Lung (tissue), 11 donors: ENCODE measurements at regions not wholly inside any gene's neighbourhood (a gene's known extent, or its start where the extent isn't known, plus 50 kb on each side); places are given as distances from the start of the nearest gene placed in this dataset.

Experiments
- ATAC-seq: fragments of 200-7000 bp; cut with Tn5 transposase; one replicate; pipeline ENCODE4 v1.9.1; 2020; ENCODE audit warnings: moderate number of reproducible peaks; ENCODE audit not compliant: insufficient read depth, low FRiP score
- DNase-seq, 3 donors: peaks; one replicate each; pipeline ENCODE4 v3.0.0-alpha.2; 2013 to 2017
- H3K27ac ChIP-seq, 2 donors: one replicate each; pipeline ENCODE4 v1.5.1; 2013; ENCODE audit warnings: mild to moderate bottlenecking in 2 of 2, moderate library complexity in 2 of 2, control low read depth in 1 of 2, inconsistent platforms in 1 of 2, low read depth in 1 of 2, low read length in 1 of 2
- H3K27me3 ChIP-seq, 3 donors: one replicate each; pipeline ENCODE4 v1.5.1; 2013; ENCODE audit warnings: low read length in 2 of 3; ENCODE audit not compliant: control insufficient read depth in 3 of 3, insufficient read depth in 3 of 3
- H3K36me3 ChIP-seq, 4 donors: one replicate each; pipeline ENCODE4 v1.5.1; 2013; ENCODE audit warnings: low read length in 4 of 4, mild to moderate bottlenecking in 1 of 4, moderate library complexity in 1 of 4; ENCODE audit not compliant: control insufficient read depth in 4 of 4, insufficient read depth in 4 of 4
- H3K4me1 ChIP-seq, 5 donors: one replicate each; pipeline ENCODE4 v1.5.1; 2013; ENCODE audit warnings: low read length in 5 of 5, mild to moderate bottlenecking in 2 of 5, moderate library complexity in 1 of 5; ENCODE audit not compliant: control insufficient read depth in 5 of 5, insufficient read depth in 5 of 5
- H3K4me3 ChIP-seq: one replicate; pipeline ENCODE4 v1.5.1; 2013; ENCODE audit warnings: mild to moderate bottlenecking, control low read depth, moderate library complexity
- H3K9ac ChIP-seq, 2 donors: one replicate each; pipeline ENCODE4 v1.5.1; 2013; ENCODE audit warnings: low read length in 2 of 2, control low read depth in 1 of 2; ENCODE audit not compliant: insufficient read depth in 1 of 2
- H3K9me3 ChIP-seq, 4 donors: one replicate each; pipeline ENCODE4 v1.5.1; 2013; ENCODE audit warnings: low read length in 3 of 4, mild to moderate bottlenecking in 1 of 4, moderate library complexity in 1 of 4; ENCODE audit not compliant: control insufficient read depth in 4 of 4, insufficient read depth in 3 of 4
- WGBS, 2 donors: extraction: QIAGEN DNeasy Blood & Tissue Kit; methylation state at CpG; one replicate each; pipeline ENCODE4 v1.1.7; 2013; 5-methylcytosine and 5-hydroxymethylcytosine counted together
- TF ChIP-seq, protein P1 (sequence below): IDR thresholded peaks from 2 replicates; pipeline ENCODE4 v1.5.1; 2012; ENCODE audit warnings: mild to moderate bottlenecking; ENCODE audit errors: control extremely low read depth, extremely low read depth
- donor health status: control.
- donor health status: control.
- donor health status: Bipolar disorder and iron deficiency.
- donor health status: healthy.
- donor health status: DM: yes; HTN: yes; CAD: no.

DNA sequence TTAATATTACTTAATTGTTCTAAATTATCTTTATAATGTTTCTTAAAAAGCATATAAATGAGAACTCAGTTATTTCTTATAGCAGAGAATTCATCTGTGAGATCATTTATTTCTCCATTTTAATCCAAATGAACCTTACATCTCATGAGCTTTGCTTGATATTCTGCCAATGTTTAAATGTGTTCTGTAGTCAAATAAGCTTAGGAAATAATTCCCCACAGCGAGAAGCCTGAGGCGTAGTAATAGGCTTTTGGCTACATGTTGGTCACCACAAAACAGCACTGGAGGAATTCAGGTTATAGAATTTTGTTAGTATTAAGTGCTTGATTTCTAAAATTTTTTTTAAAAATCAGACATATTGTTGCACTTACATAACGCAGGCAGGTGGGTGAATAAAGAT lies 585.3 kb upstream of the RORB start:
- Histone ChIP-seq H3K9me3 (peaks cover 0 to under 1% (median 0%) of the 10 kb centered on the region in 4 donors), H3K27ac (no peak overlapping the region), H3K27me3 (no peaks in the 10 kb centered on the region), H3K4me1 (no peaks in the 10 kb centered on the region), H3K4me3 (no peak overlapping the region), H3K36me3 (no peaks in the 10 kb centered on the region), H3K9ac (no peak overlapping the region)
- WGBS, 2 donors = 90 to 97% methylated on average over 3 of the region's 3 CpGs
- no peak for DNase-seq
- TF ChIP-seq, protein P1, sequence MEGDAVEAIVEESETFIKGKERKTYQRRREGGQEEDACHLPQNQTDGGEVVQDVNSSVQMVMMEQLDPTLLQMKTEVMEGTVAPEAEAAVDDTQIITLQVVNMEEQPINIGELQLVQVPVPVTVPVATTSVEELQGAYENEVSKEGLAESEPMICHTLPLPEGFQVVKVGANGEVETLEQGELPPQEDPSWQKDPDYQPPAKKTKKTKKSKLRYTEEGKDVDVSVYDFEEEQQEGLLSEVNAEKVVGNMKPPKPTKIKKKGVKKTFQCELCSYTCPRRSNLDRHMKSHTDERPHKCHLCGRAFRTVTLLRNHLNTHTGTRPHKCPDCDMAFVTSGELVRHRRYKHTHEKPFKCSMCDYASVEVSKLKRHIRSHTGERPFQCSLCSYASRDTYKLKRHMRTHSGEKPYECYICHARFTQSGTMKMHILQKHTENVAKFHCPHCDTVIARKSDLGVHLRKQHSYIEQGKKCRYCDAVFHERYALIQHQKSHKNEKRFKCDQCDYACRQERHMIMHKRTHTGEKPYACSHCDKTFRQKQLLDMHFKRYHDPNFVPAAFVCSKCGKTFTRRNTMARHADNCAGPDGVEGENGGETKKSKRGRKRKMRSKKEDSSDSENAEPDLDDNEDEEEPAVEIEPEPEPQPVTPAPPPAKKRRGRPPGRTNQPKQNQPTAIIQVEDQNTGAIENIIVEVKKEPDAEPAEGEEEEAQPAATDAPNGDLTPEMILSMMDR = no peak
- ATAC-seq = no peak

DNA sequence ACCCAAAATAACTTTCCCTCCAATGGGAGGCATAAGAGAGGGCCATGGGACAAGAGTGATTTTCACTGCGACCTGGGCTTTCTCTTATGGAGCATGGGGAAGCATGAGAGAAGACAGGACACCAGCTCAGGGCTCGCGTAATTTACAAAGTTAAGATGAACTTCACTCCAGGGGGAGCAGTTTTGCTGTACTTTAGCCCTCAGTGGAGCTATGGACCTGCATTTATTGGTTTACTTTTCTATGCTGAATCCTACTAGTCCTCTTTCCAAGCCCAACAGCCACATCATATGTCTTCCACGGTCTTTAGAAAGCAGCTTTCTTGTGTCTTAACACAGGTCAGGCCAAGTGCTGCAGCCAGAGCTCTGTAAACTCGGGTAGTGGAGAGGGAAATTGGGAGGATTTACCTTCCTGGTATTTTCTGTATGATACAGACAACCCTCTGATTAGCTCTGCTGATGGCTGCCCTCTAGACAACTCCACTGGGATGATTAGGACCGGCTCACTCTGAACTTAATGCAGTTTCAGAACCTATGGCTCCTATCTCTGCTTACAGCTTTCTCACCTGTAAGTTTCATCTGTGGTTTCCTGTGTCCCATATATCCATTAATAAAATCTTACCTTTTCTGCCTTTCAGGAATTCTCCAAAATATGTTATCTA lies 581.0 kb upstream of the RORB start:
- Histone ChIP-seq H3K9ac (no peak overlapping the region), H3K9me3 (no peaks in the 10 kb centered on the region), H3K27me3 (no peaks in the 10 kb centered on the region), H3K27ac (no peak overlapping the region), H3K4me3 (no peak overlapping the region), H3K4me1 (no peaks in the 10 kb centered on the region), H3K36me3 (no peaks in the 10 kb centered on the region)
- ATAC-seq (no peak), DNase-seq (peak in 1 of 3 donors; percentile 4)
- 60 to 69% methylated on average over 6 of the region's 6 CpGs for WGBS, 2 donors
- TF ChIP-seq, protein P1 = no peak

DNA sequence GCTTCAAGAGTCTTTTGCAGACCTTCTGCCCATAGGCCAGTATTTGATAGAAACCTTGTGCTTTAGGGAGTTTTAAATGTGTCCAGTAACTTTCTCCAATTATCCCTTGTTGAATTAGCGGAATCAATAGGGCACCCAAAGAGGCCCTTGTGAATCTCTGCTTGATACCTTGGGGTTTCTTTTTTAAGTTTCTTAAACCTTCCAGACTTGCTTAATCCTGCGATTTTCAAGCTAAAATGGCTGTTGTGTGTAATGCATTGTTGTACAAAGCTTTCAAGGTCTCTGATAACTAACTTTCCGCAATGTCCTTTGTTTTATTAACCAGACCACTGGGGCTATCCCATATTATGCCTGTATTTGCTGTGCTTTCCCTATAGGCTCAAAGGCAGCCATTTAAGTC lies 577.4 kb upstream of the RORB start:
- Histone ChIP-seq H3K27ac (no peak overlapping the region), H3K27me3 (no peaks in the 10 kb centered on the region), H3K9ac (no peak overlapping the region), H3K4me1 (no peaks in the 10 kb centered on the region), H3K9me3 (no peaks in the 10 kb centered on the region), H3K4me3 (no peak overlapping the region), H3K36me3 (no peaks in the 10 kb centered on the region)
- TF ChIP-seq, protein P1 = no peak
- DNase-seq (no peak), ATAC-seq (no peak)
- 89 to 94% methylated on average over 3 of the region's 3 CpGs for WGBS, 2 donors

DNA sequence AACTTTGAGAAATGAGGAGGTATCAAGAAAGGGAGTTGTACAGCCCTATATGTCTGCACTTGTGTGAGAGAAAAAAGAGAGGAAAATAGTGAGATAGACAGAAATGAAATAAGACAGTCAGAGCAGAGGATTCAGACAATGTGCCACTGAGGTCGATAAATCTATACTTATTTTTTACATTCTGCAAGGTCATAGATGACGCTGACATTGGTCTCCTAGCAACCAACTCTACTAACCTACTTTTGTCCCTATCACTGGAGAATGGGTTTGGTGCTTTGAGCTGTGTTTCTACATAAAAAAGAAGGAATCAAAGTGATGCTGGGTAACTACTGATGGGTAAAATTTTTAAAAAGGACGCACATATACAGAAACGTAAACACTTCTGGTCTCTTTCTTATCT lies 573.3 kb upstream of the RORB start:
- Histone ChIP-seq H3K9me3 (no peaks in the 10 kb centered on the region), H3K36me3 (no peaks in the 10 kb centered on the region), H3K4me3 (no peak overlapping the region), H3K4me1 (no peaks in the 10 kb centered on the region), H3K9ac (no peak overlapping the region), H3K27me3 (no peaks in the 10 kb centered on the region), H3K27ac (no peak overlapping the region)
- ATAC-seq = no peak
- 70 to 88% methylated on average over 4 of the region's 4 CpGs for WGBS, 2 donors
- TF ChIP-seq, protein P1 = no peak
- DNase-seq = no peak
